HG02870 (cell line): ENCODE measurements at regions not wholly inside any gene's neighbourhood (a gene's known extent, or its start where the extent isn't known, plus 50 kb on each side); places are given as distances from the start of the nearest gene placed in this dataset.
A peak's percentile ranks its signal among the peaks of the same experiment; 100 is the strongest.

Experiments used
- ATAC-seq: cut with Tn5 transposase; IDR thresholded peaks from one replicate; pipeline ENCODE4 v1.9.1; 2021; ENCODE audit warnings: mild to moderate bottlenecking, moderate library complexity; ENCODE audit not compliant: unreplicated experiment

GRCh38 chr6:118761645-118762044 lies 110.3 kb upstream of the CEP85L start:
- ATAC-seq: no peak

DNA sequence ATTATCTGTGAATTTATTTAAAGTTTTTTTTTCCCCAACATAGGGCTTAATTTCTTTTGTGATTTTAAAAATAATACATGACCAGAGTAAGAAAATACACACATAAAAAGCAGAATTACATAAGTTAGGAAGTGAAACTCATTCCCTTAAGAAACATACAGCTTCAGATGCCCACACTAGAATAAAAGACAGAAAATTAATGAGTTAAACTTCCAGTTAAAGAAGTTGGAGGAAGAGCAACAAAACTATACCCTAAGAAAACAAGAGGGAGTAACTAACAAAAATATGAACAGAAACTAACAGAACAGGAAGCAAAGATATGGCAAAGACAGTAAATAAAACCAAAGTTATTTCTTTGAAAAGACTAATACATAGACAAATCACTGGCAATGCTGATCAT lies 107.6 kb upstream of the CEP85L start:
- ATAC-seq: no peak

GRCh38 chr6:118755941-118756646 lies 104.7 kb upstream of the CEP85L start:
- no peak for ATAC-seq

- no peak for ATAC-seq
Measured at GRCh38 chr6:118752803-118753202, 101.4 kb upstream of the CEP85L start.

- ATAC-seq: no peak
Measured at GRCh38 chr6:118751072-118751471, 99.7 kb upstream of the CEP85L start.

DNA sequence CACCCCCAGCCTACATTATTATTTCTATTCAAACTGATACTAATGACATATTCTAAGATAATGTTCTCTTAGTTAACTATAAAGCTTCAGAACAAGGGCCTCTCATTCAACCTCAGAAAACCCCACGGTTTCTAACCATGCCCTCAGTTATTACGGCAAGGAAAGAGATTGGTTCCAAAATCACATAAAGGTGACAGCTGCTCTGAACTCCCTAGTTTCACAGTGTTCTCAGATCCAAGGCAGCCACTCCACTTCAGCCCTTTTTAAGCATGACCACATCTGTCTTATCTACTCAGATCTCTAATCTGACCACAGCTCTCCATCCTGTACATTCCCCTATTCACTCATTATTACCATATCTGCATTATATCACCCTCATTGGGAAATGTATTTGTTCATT lies 98.8 kb upstream of the CEP85L start:
- ATAC-seq: peak; percentile 44

GRCh38 chr6:118748311-118749062 lies 97.1 kb upstream of the CEP85L start:
- no peak for ATAC-seq

DNA sequence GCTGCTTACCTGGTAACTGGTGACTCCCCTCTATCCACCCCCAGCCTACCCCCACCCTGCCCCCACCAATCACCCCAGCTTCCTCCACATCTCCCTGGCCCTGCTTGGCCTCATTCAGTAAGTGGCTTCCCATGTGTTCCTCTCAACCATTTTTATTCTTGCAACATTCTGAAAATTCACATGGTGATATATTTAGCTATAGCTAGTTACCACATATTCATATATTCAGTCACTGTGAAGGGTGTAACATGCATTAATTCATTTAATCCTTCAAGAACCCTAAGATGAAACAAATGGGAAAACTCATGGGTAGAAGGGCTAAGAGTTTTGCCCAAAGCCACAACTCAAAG lies 95.4 kb upstream of the CEP85L start:
- no peak for ATAC-seq

DNA sequence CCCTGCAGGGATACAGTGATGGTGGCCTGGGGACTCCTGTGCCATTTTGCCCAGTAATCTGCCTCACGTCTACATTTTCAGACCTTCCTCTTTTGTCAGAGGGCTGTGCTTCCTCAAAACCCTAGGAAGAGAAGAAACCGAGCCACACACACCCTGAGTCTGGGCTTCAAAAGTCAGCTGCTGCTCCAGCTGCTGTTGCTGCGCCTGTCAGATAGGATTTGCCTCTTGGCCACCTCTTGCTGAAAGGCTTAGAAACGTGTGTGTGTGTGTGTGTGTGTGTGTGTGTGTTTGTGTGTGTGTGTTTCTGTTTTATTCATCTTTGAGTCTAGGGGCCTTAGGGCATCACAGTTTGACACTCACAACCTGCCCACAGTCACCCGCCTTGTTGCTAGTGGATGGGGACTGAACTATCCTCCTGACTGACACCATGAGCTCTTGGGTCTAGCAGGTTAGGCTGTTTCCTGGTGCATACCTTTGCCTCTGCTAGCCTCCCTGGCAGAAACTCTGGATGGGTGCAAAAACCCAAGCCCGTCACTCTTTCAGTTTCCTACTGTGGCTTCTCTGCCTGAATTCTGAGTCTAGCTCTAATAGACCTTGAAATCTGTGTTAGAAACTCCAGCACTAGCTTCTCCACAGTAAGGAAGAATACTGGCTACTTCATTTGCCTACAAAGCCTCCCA lies 94.9 kb upstream of the CEP85L start:
- ATAC-seq: no peak

DNA sequence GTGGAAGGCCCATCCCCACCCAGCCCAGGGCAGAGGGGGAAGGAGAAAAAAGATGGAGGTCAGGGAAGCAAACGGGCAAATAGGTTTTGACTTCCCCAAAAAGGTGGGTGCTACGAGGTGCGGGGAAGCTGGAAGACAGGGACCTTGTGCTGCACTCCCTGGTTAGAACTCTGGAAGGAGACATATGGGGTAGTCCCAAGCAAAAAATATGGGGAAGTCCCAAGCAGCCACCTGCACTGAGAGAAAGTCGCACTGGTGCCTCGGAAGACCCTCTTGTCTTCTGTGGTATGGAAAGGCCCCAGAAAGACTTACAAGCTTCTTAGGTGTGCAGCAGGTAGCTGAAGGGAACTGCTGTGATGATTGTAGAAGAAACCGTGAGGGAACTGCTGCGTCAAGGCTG lies 93.8 kb upstream of the CEP85L start:
- ATAC-seq: no peak

DNA sequence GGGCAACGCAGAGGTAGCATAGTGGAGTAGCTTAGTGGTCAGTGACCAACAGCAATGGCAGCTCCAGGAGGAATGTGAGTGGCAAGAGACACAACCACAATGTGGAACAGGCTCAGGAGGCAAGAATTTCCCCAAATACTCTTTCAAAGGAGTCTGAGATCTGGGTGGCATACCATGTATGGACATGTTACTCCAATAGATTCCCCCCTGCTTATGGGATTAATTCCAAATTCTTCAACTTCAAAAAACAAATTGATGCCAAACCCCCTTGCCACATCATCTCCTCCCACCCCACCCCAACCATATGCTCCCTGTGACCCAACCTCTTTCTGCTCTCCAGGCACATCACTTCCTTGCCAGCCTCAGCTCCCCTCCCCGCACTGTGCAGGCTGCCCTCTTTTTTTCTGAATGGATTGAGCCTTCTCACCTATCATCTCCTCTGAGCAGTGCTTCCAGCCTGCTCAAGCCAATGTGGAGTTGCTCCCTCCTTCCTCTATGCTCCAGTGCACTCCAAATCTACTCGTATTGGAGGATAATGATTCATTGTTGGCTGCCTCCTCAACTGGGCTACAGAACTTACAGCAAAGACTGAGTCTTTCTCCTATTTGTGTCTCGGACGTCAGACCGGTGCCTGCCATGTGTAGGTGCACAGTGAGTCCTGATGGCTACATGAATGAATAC lies 93.0 kb upstream of the CEP85L start:
- no peak for ATAC-seq

DNA sequence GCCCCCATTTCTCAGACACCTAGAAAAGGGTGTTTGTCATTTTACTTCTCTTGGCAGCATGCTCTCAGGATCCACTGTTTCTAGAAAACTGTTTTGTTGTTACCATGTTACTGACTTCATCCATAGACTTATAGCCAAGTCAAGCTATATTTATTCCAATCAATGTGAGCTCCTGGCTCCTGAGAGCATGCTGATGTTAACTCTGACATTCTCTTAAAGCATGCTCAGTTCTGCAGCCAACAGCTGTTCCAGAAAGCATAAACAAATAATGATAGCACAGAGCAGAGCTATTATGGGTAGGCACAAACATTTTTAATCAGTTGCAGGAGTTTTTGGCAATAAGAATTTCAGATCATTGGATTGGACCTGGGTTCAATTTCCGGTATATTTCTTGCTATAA lies 92.4 kb upstream of the CEP85L start:
- ATAC-seq: no peak

GRCh38 chr6:118740372-118740771 lies 89.0 kb upstream of the CEP85L start:
- no peak for ATAC-seq

- no peak for ATAC-seq
Measured at GRCh38 chr6:118739696-118740353, 88.4 kb upstream of the CEP85L start.

GRCh38 chr6:118736440-118736839 lies 85.0 kb upstream of the CEP85L start:
- ATAC-seq: no peak

- ATAC-seq: no peak
Measured at GRCh38 chr6:118735320-118735719, 83.9 kb upstream of the CEP85L start.

GRCh38 chr6:118725944-118726343 lies 74.6 kb upstream of the CEP85L start:
- ATAC-seq: no peak

GRCh38 chr6:118724211-118724610 lies 72.8 kb upstream of the CEP85L start:
- peak; percentile 80 for ATAC-seq

- ATAC-seq: no peak
Measured at GRCh38 chr6:118722829-118723813, 71.7 kb upstream of the CEP85L start.

DNA sequence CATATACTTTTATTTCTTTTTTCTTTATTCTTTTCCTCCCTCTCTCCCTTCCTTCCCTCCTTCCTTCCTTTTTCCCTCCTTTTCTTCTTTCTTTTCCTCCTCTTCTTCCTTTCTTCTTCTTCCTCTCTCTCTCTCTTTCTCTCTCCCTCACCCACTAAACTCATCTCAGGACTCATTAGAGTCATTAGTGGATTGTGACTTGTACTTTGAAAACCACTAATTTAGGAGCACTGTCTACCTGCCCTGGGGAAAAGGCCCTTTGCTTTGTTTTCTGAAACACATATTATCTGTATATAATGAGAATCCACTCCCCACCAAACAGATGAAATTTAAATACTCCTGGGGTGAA lies 68.7 kb upstream of the CEP85L start:
- ATAC-seq: peak; percentile 27
